Tibial artery (tissue), 4 donors: ENCODE measurements at regions not wholly inside any gene's neighbourhood (a gene's known extent, or its start where the extent isn't known, plus 50 kb on each side); places are given as distances from the start of the nearest gene placed in this dataset.

Experiments
- DNase-seq, 2 donors: peaks; one replicate each; pipeline ENCODE4 v3.0.0-alpha.2; 2019
- H3K27ac ChIP-seq, 2 donors: fragments of 200-600 bp; sonication (generic) in 1 of 2; 1 replicate in 1 of 2; 2 replicates in 1 of 2; pipeline ENCODE4 v1.5.1; 2018 to 2019; ENCODE audit warnings: mild to moderate bottlenecking in 1 of 2
- H3K27me3 ChIP-seq, 2 donors: fragments of 200-600 bp; sonication (generic) in 1 of 2; one replicate each; pipeline versions ENCODE4 v1.5.1 to v1.6.0; 2016 to 2019
- H3K36me3 ChIP-seq, 3 donors: fragments of 200-600 bp; sonication (generic) in 2 of 3; one replicate each; pipeline ENCODE4 v1.5.1; 2016 to 2019; ENCODE audit warnings: mild to moderate bottlenecking in 2 of 3
- H3K4me1 ChIP-seq, 4 donors: fragments of 200-600 bp; sonication (generic) in 2 of 4; 1 replicate in 3 of 4; 2 replicates in 1 of 4; pipeline ENCODE4 v1.5.1; 2016 to 2019
- H3K4me3 ChIP-seq, 2 donors: fragments of 200-600 bp; sonication (generic) in 1 of 2; 1 replicate in 1 of 2; 2 replicates in 1 of 2; pipeline ENCODE4 v1.5.1; 2018 to 2019; ENCODE audit warnings: mild to moderate bottlenecking in 2 of 2
- H3K9me3 ChIP-seq, 3 donors: fragments of 200-600 bp; sonication (generic) in 1 of 3; one replicate each; pipeline ENCODE4 v1.5.1; 2016 to 2019
- intact Hi-C: fragments of 100-400 bp; cut with DNase I; formaldehyde crosslinking; loops from one replicate; pipeline ENCODE4 v1.15.0; 2023; ENCODE audit warnings: low total_unique reads
- TF ChIP-seq, protein P1 (sequence below), 2 experiments: fragments of 200-600 bp in 1 of 2; fragments of 450-650 bp in 1 of 2; IDR thresholded peaks; one replicate each; pipeline ENCODE4 v1.5.1; 2017 to 2019; ENCODE audit warnings: antibody characterized with exemption in 2 of 2, mild to moderate bottlenecking in 1 of 2, moderate library complexity in 1 of 2

DNA sequence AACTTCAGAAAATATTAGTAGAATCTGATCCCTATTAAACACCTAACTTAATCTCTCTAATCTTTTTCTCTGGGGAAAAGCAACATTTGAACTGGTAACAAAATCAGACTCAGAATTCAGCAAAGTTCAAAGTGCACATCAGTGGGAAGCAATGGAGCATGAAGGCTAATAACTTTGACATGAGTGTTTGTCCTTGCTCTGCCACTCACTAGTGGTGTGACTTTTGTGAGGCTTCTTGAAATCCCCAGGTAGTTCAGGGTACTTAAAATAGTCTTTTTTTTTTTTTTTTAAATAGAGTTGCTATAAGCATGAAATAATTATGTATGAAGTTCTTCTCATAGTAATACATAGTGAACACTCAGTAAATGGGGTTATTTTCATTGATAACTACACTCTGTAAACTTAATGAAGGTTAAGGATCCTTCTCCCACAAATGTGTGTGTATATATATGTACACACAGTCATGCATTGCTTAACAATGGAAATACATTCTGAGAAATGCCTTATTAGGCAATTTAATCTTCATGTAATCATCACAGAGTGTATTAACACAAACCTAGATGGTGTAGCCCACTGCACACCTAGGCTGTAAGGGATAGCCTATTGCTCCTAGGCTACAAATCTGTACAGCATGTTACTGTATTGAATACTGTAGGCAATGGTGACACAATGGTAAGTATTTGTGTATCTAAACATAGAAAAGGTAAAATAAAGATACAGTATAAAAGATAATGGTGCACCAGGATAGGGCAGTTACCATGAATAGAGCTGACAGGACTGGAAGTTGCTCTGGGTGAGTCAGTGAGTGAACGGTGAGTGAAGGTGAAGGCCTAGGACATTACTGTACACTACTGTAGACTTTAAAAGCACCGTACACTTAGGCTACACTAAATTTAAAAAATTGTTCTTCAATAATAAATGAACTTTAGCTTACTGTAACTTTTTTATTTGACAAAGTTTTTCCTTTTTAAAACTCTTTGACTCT, 73.3 kb upstream of the HMHB1 start:
- Histone ChIP-seq H3K36me3 (no peaks in the 10 kb centered on the region), H3K4me1 (peaks cover 0 to 9% (median 0%) of the 10 kb centered on the region in 4 donors), H3K27me3 (no peaks in the 10 kb centered on the region), H3K9me3 (no peaks in the 10 kb centered on the region), H3K4me3 (no peak overlapping the region), H3K27ac (no peak overlapping the region)
- no peak for DNase-seq
- TF ChIP-seq, protein P1, sequence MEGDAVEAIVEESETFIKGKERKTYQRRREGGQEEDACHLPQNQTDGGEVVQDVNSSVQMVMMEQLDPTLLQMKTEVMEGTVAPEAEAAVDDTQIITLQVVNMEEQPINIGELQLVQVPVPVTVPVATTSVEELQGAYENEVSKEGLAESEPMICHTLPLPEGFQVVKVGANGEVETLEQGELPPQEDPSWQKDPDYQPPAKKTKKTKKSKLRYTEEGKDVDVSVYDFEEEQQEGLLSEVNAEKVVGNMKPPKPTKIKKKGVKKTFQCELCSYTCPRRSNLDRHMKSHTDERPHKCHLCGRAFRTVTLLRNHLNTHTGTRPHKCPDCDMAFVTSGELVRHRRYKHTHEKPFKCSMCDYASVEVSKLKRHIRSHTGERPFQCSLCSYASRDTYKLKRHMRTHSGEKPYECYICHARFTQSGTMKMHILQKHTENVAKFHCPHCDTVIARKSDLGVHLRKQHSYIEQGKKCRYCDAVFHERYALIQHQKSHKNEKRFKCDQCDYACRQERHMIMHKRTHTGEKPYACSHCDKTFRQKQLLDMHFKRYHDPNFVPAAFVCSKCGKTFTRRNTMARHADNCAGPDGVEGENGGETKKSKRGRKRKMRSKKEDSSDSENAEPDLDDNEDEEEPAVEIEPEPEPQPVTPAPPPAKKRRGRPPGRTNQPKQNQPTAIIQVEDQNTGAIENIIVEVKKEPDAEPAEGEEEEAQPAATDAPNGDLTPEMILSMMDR (IDR thresholded peaks at IDR 0.05) = no peak
- intact Hi-C loops = no loop called here

DNA sequence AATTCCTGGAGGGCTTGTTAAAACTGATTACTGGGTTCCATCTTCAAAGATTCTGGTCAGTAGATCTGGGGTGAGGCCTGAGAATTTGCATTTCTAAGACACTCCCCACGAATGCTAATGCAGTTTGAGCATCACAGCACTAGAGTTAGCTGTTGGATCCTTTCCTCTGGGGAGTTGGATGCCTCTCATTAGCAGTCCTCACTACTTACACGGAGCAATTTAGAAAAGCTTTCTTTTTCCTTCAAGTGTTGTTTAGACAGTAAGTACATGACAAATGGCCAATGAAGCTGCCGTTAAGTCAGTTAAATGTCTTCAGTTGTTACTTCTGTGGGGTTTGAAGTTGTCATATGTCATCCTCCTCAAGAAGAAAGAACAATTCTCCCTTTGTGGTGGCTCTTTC, 74.9 kb upstream of the HMHB1 start:
- peaks cover 0 to 13% (median 0%) of the 10 kb centered on the region in 4 donors for H3K4me1 ChIP-seq
- no peak overlapping the region for H3K27ac ChIP-seq
- H3K36me3 ChIP-seq = no peaks in the 10 kb centered on the region
- no peak overlapping the region for H3K4me3 ChIP-seq
- no peak for DNase-seq
- TF ChIP-seq, protein P1 (IDR thresholded peaks at IDR 0.05) = no peak
- no peaks in the 10 kb centered on the region for H3K9me3 ChIP-seq
- no peaks in the 10 kb centered on the region for H3K27me3 ChIP-seq
- intact Hi-C loops = no loop called here

DNA sequence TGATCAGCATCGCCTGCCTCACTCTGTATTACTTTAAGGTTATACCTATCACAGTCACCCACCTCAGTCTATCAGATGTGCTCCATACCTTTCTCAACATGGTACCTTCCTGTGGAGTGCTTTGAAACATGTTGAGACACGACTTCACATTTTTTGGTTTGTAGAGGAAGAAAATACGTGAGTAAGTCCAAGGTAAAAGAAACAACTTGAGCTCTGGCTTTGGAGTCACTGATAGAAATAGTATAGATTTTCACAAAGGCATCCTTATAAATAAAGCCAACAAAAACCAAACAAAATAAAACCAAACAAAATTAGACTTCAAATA, 77.5 kb upstream of the HMHB1 start:
- no peak overlapping the region for H3K4me3 ChIP-seq
- TF ChIP-seq, protein P1 (IDR thresholded peaks at IDR 0.05) = no peak
- no peaks in the 10 kb centered on the region for H3K36me3 ChIP-seq
- H3K9me3 ChIP-seq = no peaks in the 10 kb centered on the region
- H3K27ac ChIP-seq = no peak overlapping the region
- no peak for DNase-seq
- H3K27me3 ChIP-seq = no peaks in the 10 kb centered on the region
- intact Hi-C loops = no loop called here
- peaks cover 0 to 13% (median 0%) of the 10 kb centered on the region in 4 donors for H3K4me1 ChIP-seq

DNA sequence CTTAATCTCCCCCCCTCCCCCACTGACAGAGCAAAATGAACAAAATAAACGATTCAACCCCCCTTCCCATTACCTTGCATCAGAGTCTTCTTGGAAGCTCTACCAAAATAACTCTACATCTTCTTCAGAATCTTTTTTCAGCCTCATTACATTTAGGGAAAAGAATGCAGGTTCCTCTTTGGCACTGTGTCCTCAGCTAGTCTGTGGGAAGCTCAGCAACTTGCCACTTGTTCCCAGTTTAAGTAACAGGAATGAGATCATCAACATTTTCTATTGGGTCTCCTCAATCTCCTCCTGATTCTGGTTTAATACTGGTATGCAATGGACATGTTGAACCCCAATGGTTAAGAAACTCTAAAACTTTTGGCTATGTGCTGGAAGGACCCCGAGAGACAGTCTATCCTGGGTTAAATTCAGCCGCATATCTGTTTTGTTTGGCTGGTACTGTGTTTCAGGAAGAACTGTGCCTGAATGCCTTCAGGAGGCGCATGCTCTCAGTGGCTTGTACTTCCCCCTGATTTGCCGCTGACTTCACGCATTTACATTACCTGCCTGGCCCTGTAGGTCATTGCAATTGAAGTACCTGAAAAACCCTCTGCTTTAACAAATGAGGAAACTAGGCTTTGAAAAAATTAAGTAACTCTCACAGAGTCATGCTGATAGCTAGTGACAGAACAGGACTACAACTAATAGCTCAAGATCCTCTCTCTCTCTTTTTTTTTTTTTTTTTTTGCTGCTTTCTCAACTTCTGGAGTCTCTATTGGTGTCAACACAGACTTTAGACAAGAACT, 78.1 kb upstream of the HMHB1 start:
- TF ChIP-seq, protein P1 (IDR thresholded peaks at IDR 0.05) = no peak

DNA sequence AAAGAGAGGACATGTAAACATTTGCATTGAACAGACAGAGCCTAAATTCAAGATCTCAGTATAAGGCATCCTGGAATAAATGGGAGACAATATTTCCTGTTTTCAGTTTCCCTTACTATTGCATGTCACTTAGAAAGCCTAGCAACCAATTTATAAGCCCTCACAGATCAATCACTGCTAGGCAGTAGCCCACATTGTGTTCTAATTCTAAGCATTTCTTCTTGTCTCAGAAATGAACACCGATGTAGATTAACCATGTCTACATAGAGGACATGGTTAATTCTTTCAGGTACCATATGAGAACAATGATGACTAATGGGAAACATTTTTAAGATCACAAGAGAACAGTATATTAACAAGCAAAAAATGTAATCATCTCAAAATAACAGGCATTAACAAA, 79.6 kb upstream of the HMHB1 start:
- no peaks in the 10 kb centered on the region for H3K9me3 ChIP-seq
- H3K4me1 ChIP-seq = peaks cover 0 to 13% (median 0%) of the 10 kb centered on the region in 4 donors
- TF ChIP-seq, protein P1 (IDR thresholded peaks at IDR 0.05) = no peak
- H3K27ac ChIP-seq = no peak overlapping the region
- H3K4me3 ChIP-seq = no peak overlapping the region
- no peaks in the 10 kb centered on the region for H3K27me3 ChIP-seq
- no peaks in the 10 kb centered on the region for H3K36me3 ChIP-seq
- no peak for DNase-seq
- intact Hi-C loops = no loop called here

More for the DNA sequence above, 78.1 kb upstream of the HMHB1 start:
- intact Hi-C loops = no loop called here
- H3K9me3 ChIP-seq = no peaks in the 10 kb centered on the region
- no peaks in the 10 kb centered on the region for H3K27me3 ChIP-seq
- H3K36me3 ChIP-seq = no peaks in the 10 kb centered on the region
- H3K27ac ChIP-seq = no peak overlapping the region
- H3K4me1 ChIP-seq = peaks cover 0 to 13% (median 0%) of the 10 kb centered on the region in 4 donors
- H3K4me3 ChIP-seq = no peak overlapping the region
- DNase-seq = no peak
